Loucy (cell line): ENCODE measurements at regions not wholly inside any gene's neighbourhood (a gene's known extent, or its start where the extent isn't known, plus 50 kb on each side); places are given as distances from the start of the nearest gene placed in this dataset.

ENCODE experiments used
- H2AFZ ChIP-seq: fragments of 200-600 bp; sonication (generic); 2 replicates; pipeline ENCODE4 v1.6.0; 2016; ENCODE audit warnings: antibody characterized with exemption, mild to moderate bottlenecking, low read length, moderate library complexity
- H3F3A ChIP-seq: fragments of 200-600 bp; 2 replicates; pipeline ENCODE4 v1.6.0; 2016; ENCODE audit warnings: antibody characterized with exemption, low read depth, mild to moderate bottlenecking
- H3K27me3 ChIP-seq: fragments of 200-600 bp; sonication (generic); 2 replicates; pipeline ENCODE4 v1.6.1; 2014; ENCODE audit warnings: low read length, mild to moderate bottlenecking; ENCODE audit not compliant: insufficient read depth, poor library complexity, severe bottlenecking
- H3K36me3 ChIP-seq: fragments of 200-600 bp; sonication (generic); 2 replicates; pipeline ENCODE4 v1.6.1; 2016; ENCODE audit warnings: low read length; ENCODE audit not compliant: insufficient read depth
- H3K4me1 ChIP-seq: fragments of 200-600 bp; sonication (generic); 2 replicates; pipeline ENCODE4 v1.5.1; 2014; ENCODE audit warnings: low read length, mild to moderate bottlenecking; ENCODE audit not compliant: insufficient read depth, poor library complexity, severe bottlenecking
- H3K4me2 ChIP-seq: fragments of 200-600 bp; sonication (generic); 2 replicates; pipeline ENCODE4 v1.6.0; 2014; ENCODE audit warnings: antibody characterized with exemption, low read length, low read depth, mild to moderate bottlenecking; ENCODE audit not compliant: poor library complexity, severe bottlenecking
- H3K4me3 ChIP-seq: fragments of 200-600 bp; sonication (generic); 2 replicates; pipeline ENCODE4 v1.5.1; 2014; ENCODE audit warnings: low read length, mild to moderate bottlenecking, mixed read lengths; ENCODE audit not compliant: poor library complexity, severe bottlenecking
- H3K79me2 ChIP-seq: fragments of 200-600 bp; sonication (generic); 2 replicates; pipeline ENCODE4 v1.6.1; 2014; ENCODE audit warnings: low read length; ENCODE audit not compliant: insufficient read depth
- H3K9ac ChIP-seq: fragments of 200-600 bp; sonication (generic); 2 replicates; pipeline ENCODE4 v1.6.0; 2014; ENCODE audit warnings: mild to moderate bottlenecking, low read depth, low read length, moderate library complexity; ENCODE audit not compliant: poor library complexity, severe bottlenecking
- H3K9me2 ChIP-seq: fragments of 200-600 bp; sonication (generic); replicated peaks from 2 replicates; pipeline ENCODE4 v1.6.1; 2016; ENCODE audit warnings: low read depth, low read length, mixed read lengths
- H3K9me3 ChIP-seq: fragments of 200-600 bp; sonication (generic); 2 replicates; pipeline ENCODE4 v1.6.1; 2014; ENCODE audit warnings: mild to moderate bottlenecking, antibody characterized with exemption, low read length, low read depth; ENCODE audit not compliant: insufficient read depth
- H4K20me1 ChIP-seq: fragments of 200-600 bp; sonication (generic); 2 replicates; pipeline ENCODE4 v1.6.0; 2014; ENCODE audit warnings: antibody characterized with exemption, low read length, mild to moderate bottlenecking; ENCODE audit not compliant: insufficient read depth, poor library complexity, severe bottlenecking
- CTCF ChIP-seq: fragments of 200-600 bp; sonication (generic); conservative IDR thresholded peaks from 2 replicates; pipeline ENCODE4 v1.5.1; 2014; ENCODE audit warnings: mild to moderate bottlenecking, antibody characterized with exemption, low read length
- EZH2phosphoT487 ChIP-seq: fragments of 200-600 bp; IDR thresholded peaks from 2 replicates; pipeline ENCODE4 v1.6.1; 2018; ENCODE audit warnings: antibody characterized with exemption, mild to moderate bottlenecking, moderate library complexity, borderline replicate concordance

GRCh38 chr2:108148555-108148954, 91.2 kb upstream of the SULT1C3 start:
- Histone ChIP-seq H4K20me1 (no peaks in the 10 kb centered on the region), H3K9me2 (no peaks in the 10 kb centered on the region), H3K27me3 (no peaks in the 10 kb centered on the region), H3K79me2 (no peaks in the 10 kb centered on the region), H2AFZ (no peak overlapping the region), H3K36me3 (no peaks in the 10 kb centered on the region), H3K4me1 (no peaks in the 10 kb centered on the region), H3K4me3 (no peak overlapping the region), H3K9me3 (no peaks in the 10 kb centered on the region), H3K9ac (no peak overlapping the region), H3F3A (no peaks in the 10 kb centered on the region), H3K4me2 (no peak overlapping the region)
- TF ChIP-seq EZH2phosphoT487: no peak

GRCh38 chr2:108154366-108155061, 85.3 kb upstream of the SULT1C3 start:
- H3K36me3 ChIP-seq: no peaks in the 10 kb centered on the region
- no peaks in the 10 kb centered on the region for H3K9me2 ChIP-seq
- no peaks in the 10 kb centered on the region for H3K79me2 ChIP-seq
- TF ChIP-seq CTCF: no peak
- H3K9ac ChIP-seq: no peak overlapping the region
- no peak overlapping the region for H2AFZ ChIP-seq
- no peak overlapping the region for H3K4me2 ChIP-seq
- H3K9me3 ChIP-seq: no peaks in the 10 kb centered on the region
- no peaks in the 10 kb centered on the region for H4K20me1 ChIP-seq
- no peaks in the 10 kb centered on the region for H3F3A ChIP-seq
- H3K4me1 ChIP-seq: peaks cover 4% of the 10 kb centered on the region
- H3K4me3 ChIP-seq: no peak overlapping the region
- no peaks in the 10 kb centered on the region for H3K27me3 ChIP-seq

GRCh38 chr2:108161298-108161697, 78.5 kb upstream of the SULT1C3 start:
- Histone ChIP-seq H4K20me1 (no peaks in the 10 kb centered on the region), H3K9me3 (no peaks in the 10 kb centered on the region), H3K27me3 (no peaks in the 10 kb centered on the region), H3K4me1 (peaks cover 4% of the 10 kb centered on the region), H3K9ac (no peak overlapping the region), H3K4me3 (no peak overlapping the region), H3F3A (no peaks in the 10 kb centered on the region), H3K9me2 (no peaks in the 10 kb centered on the region), H3K4me2 (no peak overlapping the region), H3K36me3 (no peaks in the 10 kb centered on the region), H3K79me2 (no peaks in the 10 kb centered on the region), H2AFZ (no peak overlapping the region)
- TF ChIP-seq EZH2phosphoT487 (no peak), CTCF (no peak)

- H2AFZ ChIP-seq: no peak overlapping the region
- H3K9me3 ChIP-seq: no peaks in the 10 kb centered on the region
- H3K79me2 ChIP-seq: no peaks in the 10 kb centered on the region
- H3K9me2 ChIP-seq: no peaks in the 10 kb centered on the region
- H3K9ac ChIP-seq: no peak overlapping the region
- no peak for TF ChIP-seq EZH2phosphoT487
- no peak for TF ChIP-seq CTCF
- no peaks in the 10 kb centered on the region for H3K36me3 ChIP-seq
- H3K4me2 ChIP-seq: no peak overlapping the region
- H4K20me1 ChIP-seq: no peaks in the 10 kb centered on the region
- H3K4me3 ChIP-seq: no peak overlapping the region
- no peaks in the 10 kb centered on the region for H3F3A ChIP-seq
- H3K27me3 ChIP-seq: no peaks in the 10 kb centered on the region
- H3K4me1 ChIP-seq: peaks cover 2% of the 10 kb centered on the region
These were observed 75.5 kb upstream of the SULT1C3 start for GRCh38 chr2:108164318-108164717.
